Vagina (tissue), 2 donors: ENCODE measurements at regions not wholly inside any gene's neighbourhood (a gene's known extent, or its start where the extent isn't known, plus 50 kb on each side); places are given as distances from the start of the nearest gene placed in this dataset.

ENCODE experiments used
- DNase-seq, 2 donors: peaks; one replicate each; pipeline ENCODE4 v3.0.0-alpha.2; 2017; ENCODE audit errors: extremely low spot score in 2 of 2
- H3K27ac ChIP-seq: fragments of 200-600 bp; sonication (generic); one replicate; pipeline ENCODE4 v1.5.1; 2019
- H3K27me3 ChIP-seq: fragments of 200-600 bp; sonication (generic); one replicate; pipeline ENCODE4 v1.5.1; 2019
- H3K36me3 ChIP-seq, 2 donors: fragments of 200-600 bp; sonication (generic); one replicate each; pipeline ENCODE4 v1.5.1; 2017 to 2019
- H3K4me1 ChIP-seq: fragments of 200-600 bp; sonication (generic); one replicate; pipeline ENCODE4 v1.5.1; 2019
- H3K4me3 ChIP-seq, 2 donors: fragments of 200-600 bp; sonication (generic); 1 replicate in 1 of 2; 2 replicates in 1 of 2; pipeline ENCODE4 v1.5.1; 2016 to 2019
- H3K9me3 ChIP-seq: fragments of 200-600 bp; sonication (generic); one replicate; pipeline ENCODE4 v1.5.1; 2019
- CTCF ChIP-seq, 3 experiments: fragments of 450-650 bp in 2 of 3; fragments of 200-600 bp in 1 of 3; sonication (generic) in 1 of 3; IDR thresholded peaks; one replicate each; pipeline ENCODE4 v1.5.1; 2017 to 2019; ENCODE audit warnings: antibody characterized with exemption in 3 of 3, mild to moderate bottlenecking in 2 of 3, moderate library complexity in 2 of 3
- POLR2A ChIP-seq, 2 donors: fragments of 450-650 bp; IDR thresholded peaks; one replicate each; pipeline ENCODE4 v1.6.1; 2017; ENCODE audit warnings: antibody characterized with exemption in 2 of 2, mild to moderate bottlenecking in 2 of 2, moderate library complexity in 2 of 2
- POLR2AphosphoS5 ChIP-seq, 2 donors: sonication (generic); formaldehyde crosslinking; IDR thresholded peaks; one replicate each; pipeline ENCODE4 v1.9.0; 2017; ENCODE audit warnings: antibody characterized with exemption in 2 of 2, mild to moderate bottlenecking in 2 of 2, low read depth in 1 of 2; ENCODE audit not compliant: insufficient read depth in 1 of 2
- intact Hi-C: fragments of 100-400 bp; cut with DNase I; formaldehyde crosslinking; loops from one replicate; pipeline ENCODE4 v1.15.1; 2023

DNA sequence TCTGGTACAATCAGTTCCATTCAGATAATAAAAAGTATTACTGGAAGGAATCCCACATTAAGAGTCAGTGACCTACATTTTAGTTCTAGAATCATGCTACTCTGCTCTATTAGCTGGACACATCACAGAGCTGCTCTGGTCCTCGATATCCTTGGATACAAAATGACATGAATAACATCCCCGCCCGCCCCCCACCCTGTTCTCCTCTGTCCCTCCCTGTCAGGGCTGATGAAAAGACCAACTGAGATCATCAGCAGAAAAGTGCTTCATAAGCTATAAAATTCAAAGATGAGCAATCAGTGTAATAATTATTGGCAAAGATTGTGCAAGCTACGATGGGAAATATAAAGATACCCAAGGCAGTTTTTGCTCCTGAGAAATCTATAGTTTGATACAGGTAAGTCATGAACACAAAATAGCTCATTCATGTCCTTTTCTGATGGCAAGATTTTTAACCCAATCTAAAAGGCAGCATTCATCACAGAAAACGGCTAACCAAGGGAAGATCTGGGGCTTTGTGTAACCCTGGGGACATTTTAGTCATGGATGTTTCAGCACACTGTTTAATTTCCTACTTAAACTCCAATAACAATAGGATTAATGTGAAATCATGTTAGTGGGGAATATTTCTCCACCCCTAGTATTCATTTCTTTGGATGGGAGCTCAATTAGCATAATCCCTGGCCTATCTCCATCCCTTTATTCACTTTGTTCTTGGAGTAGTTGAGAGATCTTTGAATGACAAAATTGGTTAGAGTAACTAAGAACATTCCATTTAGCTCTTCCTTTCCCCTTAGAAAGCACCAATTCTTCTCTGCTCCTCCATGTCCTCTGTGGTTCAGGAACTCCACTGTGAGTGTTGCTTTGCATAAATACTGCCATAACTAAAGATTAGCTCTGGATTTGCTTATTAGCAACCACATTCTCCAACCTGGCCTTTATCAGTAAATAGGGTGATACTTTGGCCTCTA, 459.4 kb upstream of the GRIA1 start:
- no peak overlapping the region for H3K4me3 ChIP-seq
- H3K36me3 ChIP-seq, result no peaks in the 10 kb centered on the region
- H3K9me3 ChIP-seq, result no peaks in the 10 kb centered on the region
- no peaks in the 10 kb centered on the region for H3K4me1 ChIP-seq
- TF ChIP-seq POLR2AphosphoS5 (IDR thresholded peaks at IDR 0.05; ENCODE audit: insufficient read depth in 1 of 2, low read depth in 1 of 2) (no peak), POLR2A (IDR thresholded peaks at IDR 0.05) (no peak), CTCF (IDR thresholded peaks at IDR 0.05) (no peak)
- intact Hi-C loops, result no loop called here
- no peak overlapping the region for H3K27ac ChIP-seq
- DNase-seq, result no peak
- H3K27me3 ChIP-seq, result no peaks in the 10 kb centered on the region

DNA sequence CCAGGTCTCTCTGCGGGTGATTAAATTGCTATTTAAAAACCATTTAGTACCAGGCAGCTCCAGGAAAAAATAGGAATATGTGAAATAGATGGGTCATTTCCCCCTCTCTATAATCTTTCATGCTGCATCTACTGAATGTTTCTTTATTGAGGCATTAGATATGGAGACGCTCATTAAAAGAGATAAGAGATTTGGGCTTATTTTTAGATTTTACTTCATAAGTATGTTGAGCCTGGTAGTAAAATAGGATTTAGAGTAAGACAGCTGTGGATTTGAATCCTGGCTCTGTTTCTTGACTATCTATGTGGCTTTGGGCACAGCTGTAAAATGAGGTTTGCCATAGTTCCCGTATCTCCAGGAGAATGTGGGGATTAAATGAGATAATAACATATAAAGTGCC, 451.0 kb upstream of the GRIA1 start:
- Histone ChIP-seq H3K4me3 (no peak overlapping the region), H3K27me3 (no peaks in the 10 kb centered on the region), H3K4me1 (no peaks in the 10 kb centered on the region), H3K9me3 (no peaks in the 10 kb centered on the region), H3K27ac (no peak overlapping the region), H3K36me3 (no peaks in the 10 kb centered on the region)
- DNase-seq, result no peak
- TF ChIP-seq POLR2AphosphoS5 (IDR thresholded peaks at IDR 0.05; ENCODE audit: insufficient read depth in 1 of 2, low read depth in 1 of 2), result no peak
- TF ChIP-seq POLR2A (IDR thresholded peaks at IDR 0.05), result no peak
- TF ChIP-seq CTCF (IDR thresholded peaks at IDR 0.05), result no peak
- intact Hi-C loops, result no loop called here

GRCh38 chr5:153043886-153044285, 446.6 kb upstream of the GRIA1 start:
- no peaks in the 10 kb centered on the region for H3K27me3 ChIP-seq
- intact Hi-C loops, result no loop called here
- no peak overlapping the region for H3K27ac ChIP-seq

GRCh38 chr5:153050496-153051179, 439.8 kb upstream of the GRIA1 start:
- Histone ChIP-seq H3K4me1 (no peaks in the 10 kb centered on the region), H3K27me3 (no peaks in the 10 kb centered on the region), H3K4me3 (no peak overlapping the region), H3K36me3 (no peaks in the 10 kb centered on the region), H3K9me3 (no peaks in the 10 kb centered on the region), H3K27ac (no peak overlapping the region)
- DNase-seq, result no peak
- TF ChIP-seq POLR2A (IDR thresholded peaks at IDR 0.05) (no peak), POLR2AphosphoS5 (IDR thresholded peaks at IDR 0.05; ENCODE audit: insufficient read depth in 1 of 2, low read depth in 1 of 2) (no peak), CTCF (IDR thresholded peaks at IDR 0.05) (no peak)
- intact Hi-C loops, result no loop called here

More at GRCh38 chr5:153043886-153044285, 446.6 kb upstream of the GRIA1 start:
- TF ChIP-seq CTCF (IDR thresholded peaks at IDR 0.05), result no peak
- no peak for TF ChIP-seq POLR2AphosphoS5 (IDR thresholded peaks at IDR 0.05; ENCODE audit: insufficient read depth in 1 of 2, low read depth in 1 of 2)
- TF ChIP-seq POLR2A (IDR thresholded peaks at IDR 0.05), result no peak
- Histone ChIP-seq H3K4me3 (no peak overlapping the region), H3K9me3 (no peaks in the 10 kb centered on the region), H3K36me3 (no peaks in the 10 kb centered on the region), H3K4me1 (no peaks in the 10 kb centered on the region)
- no peak for DNase-seq
